Gastroesophageal sphincter (tissue), 4 donors: ENCODE measurements at regions not wholly inside any gene's neighbourhood (a gene's known extent, or its start where the extent isn't known, plus 50 kb on each side); places are given as distances from the start of the nearest gene placed in this dataset.
"Not testable (repeated sequence)": the region's sequence is repeated elsewhere in the genome, so short reads cannot be mapped to it uniquely, and the experiment has no call there.

Source experiments
- ATAC-seq: fragments of 150-250 bp; one replicate; pipeline ENCODE4 v1.9.1; 2016; ENCODE audit warnings: mild to moderate bottlenecking, moderate library complexity
- H3K27ac ChIP-seq, 4 donors: fragments of 200-600 bp; sonication (generic) in 3 of 4; 1 replicate in 3 of 4; 2 replicates in 1 of 4; pipeline ENCODE4 v1.5.1; 2016 to 2019
- H3K27me3 ChIP-seq: fragments of 200-600 bp; sonication (generic); one replicate; pipeline ENCODE4 v1.5.1; 2019
- H3K36me3 ChIP-seq, 2 donors: fragments of 200-600 bp; sonication (generic); one replicate each; pipeline ENCODE4 v1.5.1; 2019; ENCODE audit warnings: control low read depth in 1 of 2
- H3K4me1 ChIP-seq, 3 donors: fragments of 200-600 bp; sonication (generic); 1 replicate in 2 of 3; 2 replicates in 1 of 3; pipeline ENCODE4 v1.5.1; 2016 to 2019; ENCODE audit warnings: control low read depth in 2 of 3
- H3K4me3 ChIP-seq, 2 donors: fragments of 200-600 bp; sonication (generic); one replicate each; pipeline ENCODE4 v1.5.1; 2019; ENCODE audit warnings: mild to moderate bottlenecking in 1 of 2, moderate library complexity in 1 of 2
- H3K9me3 ChIP-seq, 3 donors: fragments of 200-600 bp; sonication (generic); one replicate each; pipeline ENCODE4 v1.5.1; 2017 to 2019; ENCODE audit warnings: control low read depth in 2 of 3
- CTCF ChIP-seq, 4 experiments: fragments of 200-600 bp in 2 of 4; fragments of 450-650 bp in 2 of 4; sonication (generic) in 1 of 4; IDR thresholded peaks; one replicate each; pipeline ENCODE4 v1.5.1; 2017 to 2019; ENCODE audit warnings: antibody characterized with exemption in 4 of 4, mild to moderate bottlenecking in 2 of 4, moderate library complexity in 2 of 4
- EP300 ChIP-seq: sonication (generic); formaldehyde crosslinking; IDR thresholded peaks from one replicate; pipeline ENCODE4 v1.6.1; 2017; ENCODE audit warnings: antibody characterized with exemption, mild to moderate bottlenecking
- POLR2A ChIP-seq, 2 donors: fragments of 450-650 bp; IDR thresholded peaks; one replicate each; pipeline ENCODE4 v1.6.1; 2017; ENCODE audit warnings: antibody characterized with exemption in 2 of 2, mild to moderate bottlenecking in 2 of 2, moderate library complexity in 1 of 2
- POLR2AphosphoS5 ChIP-seq: sonication (generic); formaldehyde crosslinking; IDR thresholded peaks from one replicate; pipeline ENCODE4 v1.6.1; 2017; ENCODE audit warnings: antibody characterized with exemption
- WGBS, 2 donors: methylation state at CpG; one replicate each; pipeline ENCODE4 v1.1.5; 2018; ENCODE audit warnings: low coverage in 1 of 2; 5-methylcytosine and 5-hydroxymethylcytosine counted together

- TF ChIP-seq POLR2AphosphoS5 = no peak
- H3K36me3 ChIP-seq = no peaks in the 10 kb centered on the region
- H3K27ac ChIP-seq = no peak overlapping the region
- peaks cover 0 to 19% (median 2%) of the 10 kb centered on the region in 3 donors for H3K4me1 ChIP-seq
- H3K4me3 ChIP-seq = no peak overlapping the region
- no peaks in the 10 kb centered on the region for H3K9me3 ChIP-seq
- ATAC-seq = no peak
- 68 to 70% methylated on average over 4 to 5 of the region's 6 CpGs for WGBS, 2 donors
- H3K27me3 ChIP-seq = no peaks in the 10 kb centered on the region
Measured at GRCh38 chr10:35874311-35875015, 232.4 kb upstream of the FZD8 start.

GRCh38 chr10:35872671-35873070 lies 230.6 kb upstream of the FZD8 start:
- 96% methylated on average over 3 of the region's 6 CpGs; no CpG with 5 or more reads in 1 of the 2 donors for WGBS, 2 donors
- Histone ChIP-seq H3K4me1 (peaks cover 0 to 19% (median 2%) of the 10 kb centered on the region in 3 donors), H3K4me3 (no peak overlapping the region), H3K9me3 (no peaks in the 10 kb centered on the region), H3K36me3 (no peaks in the 10 kb centered on the region), H3K27ac (no peak overlapping the region), H3K27me3 (no peaks in the 10 kb centered on the region)
- TF ChIP-seq EP300 = no peak
- no peak for TF ChIP-seq CTCF (IDR thresholded peaks at IDR 0.05)
- no peak for TF ChIP-seq POLR2A (IDR thresholded peaks at IDR 0.05)
- TF ChIP-seq POLR2AphosphoS5 = no peak
- no peak for ATAC-seq

- Histone ChIP-seq H3K4me1 (peaks cover 0 to 12% (median 0%) of the 10 kb centered on the region in 3 donors), H3K27me3 (no peaks in the 10 kb centered on the region), H3K4me3 (no peak overlapping the region), H3K36me3 (no peaks in the 10 kb centered on the region), H3K9me3 (no peaks in the 10 kb centered on the region), H3K27ac (no peak overlapping the region)
- no peak for TF ChIP-seq POLR2AphosphoS5
- no peak for TF ChIP-seq POLR2A (IDR thresholded peaks at IDR 0.05)
- no peak for TF ChIP-seq CTCF (IDR thresholded peaks at IDR 0.05)
- WGBS, 2 donors = 50 to 64% methylated on average over 1 to 3 of the region's 5 CpGs
- no peak for ATAC-seq
Measured at GRCh38 chr10:35870665-35871310, 228.7 kb upstream of the FZD8 start.

- not testable (repeated sequence) for H3K36me3 ChIP-seq, H3K27ac ChIP-seq, H3K9me3 ChIP-seq, H3K4me1 ChIP-seq, H3K4me3 ChIP-seq, ATAC-seq, H3K27me3 ChIP-seq
- WGBS, 2 donors = 97% methylated on average over 6 of the region's 25 CpGs; no CpG with 5 or more reads in 1 of the 2 donors
Measured at GRCh38 chr10:35858676-35859283, 216.7 kb upstream of the FZD8 start.

DNA sequence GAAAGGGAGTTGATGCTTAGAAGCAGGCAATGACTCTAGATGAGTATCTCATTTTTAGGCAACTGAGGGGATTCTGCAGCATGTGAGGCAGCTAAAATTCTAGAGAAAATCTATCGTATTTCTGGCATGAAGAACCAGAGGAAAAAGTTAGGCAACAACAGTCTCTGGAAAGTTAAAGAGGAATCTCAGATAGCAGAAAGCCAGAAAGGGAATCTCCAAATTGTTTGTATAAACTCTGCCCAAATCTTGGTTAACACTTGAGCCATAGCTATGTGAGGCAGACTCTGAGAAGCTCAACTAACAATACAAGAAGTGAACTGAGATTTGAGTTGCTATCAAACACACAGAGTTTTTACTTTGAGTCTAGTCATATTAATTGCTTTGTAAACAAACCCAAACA lies 215.8 kb upstream of the FZD8 start:
- H3K4me1 ChIP-seq = no peaks in the 10 kb centered on the region
- H3K4me3 ChIP-seq = no peak overlapping the region
- WGBS, 2 donors = 42 to 50% methylated on average over 1 of the region's 1 CpG
- no peak overlapping the region for H3K27ac ChIP-seq
- H3K27me3 ChIP-seq = no peaks in the 10 kb centered on the region
- ATAC-seq = no peak
- H3K9me3 ChIP-seq = peaks cover 0 to 6% (median 0%) of the 10 kb centered on the region in 3 donors
- TF ChIP-seq POLR2AphosphoS5 (no peak), POLR2A (IDR thresholded peaks at IDR 0.05) (no peak), CTCF (IDR thresholded peaks at IDR 0.05) (no peak), EP300 (no peak)
- no peaks in the 10 kb centered on the region for H3K36me3 ChIP-seq
